Bone marrow (tissue), 2 donors: ENCODE measurements at regions not wholly inside any gene's neighbourhood (a gene's known extent, or its start where the extent isn't known, plus 50 kb on each side); places are given as distances from the start of the nearest gene placed in this dataset.
"Not testable (repeated sequence)": the region's sequence is repeated elsewhere in the genome, so short reads cannot be mapped to it uniquely, and the experiment has no call there.

Experiments
- DNase-seq, 2 donors: peaks; one replicate each; lab custom pipeline; 2025; lab: John Stamatoyannopoulos, UW

DNA sequence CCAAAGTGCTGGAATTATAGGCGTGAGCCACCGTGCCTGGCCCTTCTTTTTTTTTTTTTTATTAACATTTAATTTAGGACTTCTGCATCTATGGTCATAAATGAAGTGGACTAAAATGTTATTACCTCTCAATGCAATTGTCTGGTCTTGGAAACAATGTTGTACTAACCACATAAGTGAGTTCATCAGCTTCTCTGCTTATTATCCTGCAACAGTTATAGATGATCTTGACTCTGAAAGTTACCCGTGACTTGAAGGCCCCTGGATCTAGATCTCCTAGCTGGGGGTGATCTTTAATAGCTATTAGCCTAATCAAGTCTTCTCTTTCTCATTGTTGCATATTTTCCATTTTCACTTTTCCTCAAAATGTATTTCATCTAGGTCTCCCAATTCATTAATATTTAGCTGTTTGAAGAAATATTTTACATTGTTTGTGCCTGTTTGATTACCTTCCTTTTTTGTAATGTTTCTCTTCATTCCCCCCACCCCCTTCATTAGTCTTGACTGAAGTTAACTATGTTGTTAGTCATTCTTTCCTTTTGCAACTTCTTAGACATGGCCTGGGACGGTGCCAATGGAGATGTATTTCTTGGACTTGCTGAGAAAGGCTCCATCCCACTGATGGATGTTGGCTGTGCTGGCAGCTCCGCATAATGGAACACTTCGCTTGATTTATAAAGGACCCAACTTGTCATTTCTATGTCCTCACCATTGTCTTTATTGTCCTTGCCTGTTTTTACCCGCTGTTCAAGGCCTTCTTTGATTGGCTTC, 141.6 kb upstream of the RIOK3 start:
- DNase-seq, result no peak

GRCh38 chr18:23313379-23313778, 139.7 kb upstream of the RIOK3 start:
- no peak for DNase-seq

- DNase-seq, result no peak
Observed at GRCh38 chr18:23314672-23315071, 138.4 kb upstream of the RIOK3 start.

- no peak for DNase-seq
Observed at GRCh38 chr18:23316316-23316715, 136.8 kb upstream of the RIOK3 start.

DNA sequence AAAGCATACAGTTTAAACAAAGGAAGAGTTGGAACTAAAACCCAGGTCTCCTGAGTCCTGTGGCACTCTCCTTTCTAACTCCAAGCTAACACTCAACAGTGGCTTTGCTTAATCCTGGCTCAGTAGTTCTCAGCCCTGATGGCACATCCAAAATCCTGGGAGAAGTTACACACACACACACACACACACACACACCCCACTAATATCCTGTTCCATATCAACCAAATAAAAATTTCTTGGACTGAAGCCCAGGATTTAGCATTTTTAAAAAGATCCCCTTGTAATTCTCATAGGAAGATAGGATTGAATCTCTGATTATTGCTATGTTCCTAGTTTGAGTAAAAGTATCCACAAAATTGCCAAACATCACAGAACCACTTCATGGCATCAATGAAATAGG, 136.1 kb upstream of the RIOK3 start:
- DNase-seq, result no peak

DNA sequence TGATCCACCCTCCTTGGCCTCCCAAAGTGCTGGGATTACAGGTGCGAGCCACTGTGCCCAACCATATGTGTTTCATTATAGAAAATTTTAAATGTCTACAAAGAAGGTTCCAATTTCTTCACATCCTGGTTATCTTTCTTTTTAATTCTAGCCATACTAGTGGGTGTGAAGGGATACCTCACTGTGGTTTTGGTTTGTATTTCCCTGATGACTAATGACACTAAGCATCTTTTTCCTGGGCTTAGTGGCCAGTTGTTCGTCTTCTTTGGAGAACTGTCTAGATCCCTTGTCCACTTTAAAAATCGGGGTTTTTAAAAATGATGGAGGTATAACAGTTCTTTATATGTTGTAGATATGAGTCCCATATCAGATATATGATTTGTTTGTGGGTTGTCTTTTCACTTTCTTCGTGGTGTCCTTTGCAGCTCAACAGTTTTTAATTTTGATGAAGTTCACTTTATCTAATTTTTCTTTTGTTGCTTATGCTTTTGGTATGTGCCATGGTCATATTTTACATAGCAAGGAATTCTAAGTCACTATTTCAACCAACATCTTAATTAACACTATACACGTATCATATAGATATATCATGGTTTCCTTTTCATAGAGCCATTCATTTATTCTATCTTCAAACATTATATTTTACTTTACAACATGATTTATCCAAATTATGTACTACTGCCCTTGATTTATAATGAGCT, 135.0 kb upstream of the RIOK3 start:
- DNase-seq, result no peak

GRCh38 chr18:23320709-23321236, 132.3 kb upstream of the RIOK3 start:
- DNase-seq, result no peak

- no peak for DNase-seq
Observed at GRCh38 chr18:23321996-23322395, 131.1 kb upstream of the RIOK3 start.

DNA sequence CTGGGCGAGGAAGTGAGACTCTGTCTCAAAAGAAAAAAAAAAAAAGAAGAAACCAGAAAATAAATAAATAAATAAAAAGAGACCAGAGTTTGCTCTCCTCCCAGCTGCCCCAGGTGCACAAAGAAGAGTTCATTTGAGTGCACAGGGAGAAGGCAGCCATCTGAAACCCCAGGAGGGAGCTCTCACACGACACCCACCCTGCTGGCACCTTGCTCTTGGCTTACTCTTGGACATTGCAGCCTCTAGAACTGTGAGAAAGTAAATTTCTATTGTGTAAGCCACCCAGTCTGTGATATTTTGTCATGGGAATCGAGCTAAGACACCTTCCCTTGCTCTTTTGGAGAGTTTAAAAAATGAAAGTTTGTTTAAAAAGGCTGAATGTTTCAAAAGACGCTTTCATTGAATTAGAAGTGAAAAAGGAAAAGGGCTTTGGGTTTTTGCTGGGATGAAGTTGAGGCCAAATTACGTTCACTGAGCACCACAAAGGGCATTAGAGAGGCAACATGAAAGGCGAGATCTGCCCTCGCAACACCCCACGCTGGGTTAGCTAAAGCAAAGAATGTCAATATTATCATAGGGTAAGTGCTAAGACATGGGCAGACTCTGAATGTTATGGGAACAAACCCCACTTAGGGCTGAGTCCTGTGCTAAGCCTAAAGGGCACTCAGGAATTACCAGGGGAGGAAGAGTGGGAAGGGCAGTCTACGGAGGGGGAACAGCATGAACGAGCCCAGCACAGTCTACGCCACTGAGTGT, 128.9 kb upstream of the RIOK3 start:
- no peak for DNase-seq

DNA sequence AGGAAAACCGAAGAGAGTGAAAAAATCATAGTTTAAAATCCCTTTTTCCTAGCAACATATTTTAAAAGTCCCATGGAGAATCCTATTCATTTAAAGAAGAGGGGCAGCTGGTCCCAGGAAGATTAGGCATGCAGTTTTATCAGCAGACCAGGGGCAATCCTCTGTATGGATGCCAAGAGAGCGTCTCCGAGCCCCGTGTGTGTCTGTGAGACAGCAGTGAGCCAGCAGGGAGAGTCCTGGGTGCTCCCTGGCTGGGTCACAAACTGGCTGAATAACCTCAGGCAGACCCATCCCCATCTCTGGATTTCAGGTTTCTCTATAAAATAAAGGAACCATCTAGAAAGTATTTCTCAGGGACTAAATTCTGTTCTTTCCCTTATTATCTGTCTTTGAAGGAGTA, 128.2 kb upstream of the RIOK3 start:
- DNase-seq, result no peak

DNA sequence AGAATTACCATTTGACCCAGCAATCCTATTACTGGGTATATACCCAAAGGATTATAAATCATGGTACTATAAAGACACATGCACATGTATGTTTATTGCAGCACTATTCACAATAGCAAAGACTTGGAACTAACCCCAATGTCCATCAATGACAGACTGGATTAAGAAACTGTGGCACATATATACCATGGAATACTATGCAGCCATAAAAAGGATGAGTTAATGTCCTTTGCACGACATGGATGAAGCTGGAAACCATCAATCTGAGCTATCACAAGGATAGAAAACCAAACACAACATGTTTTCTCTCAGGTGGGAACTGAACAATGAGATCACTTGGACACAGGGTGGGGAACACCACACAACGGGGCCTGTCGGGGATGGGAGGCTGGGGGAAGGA, 123.4 kb upstream of the RIOK3 start:
- DNase-seq, result not testable (repeated sequence)

- DNase-seq, result no peak
Observed at GRCh38 chr18:23330423-23330822, 122.7 kb upstream of the RIOK3 start.

DNA sequence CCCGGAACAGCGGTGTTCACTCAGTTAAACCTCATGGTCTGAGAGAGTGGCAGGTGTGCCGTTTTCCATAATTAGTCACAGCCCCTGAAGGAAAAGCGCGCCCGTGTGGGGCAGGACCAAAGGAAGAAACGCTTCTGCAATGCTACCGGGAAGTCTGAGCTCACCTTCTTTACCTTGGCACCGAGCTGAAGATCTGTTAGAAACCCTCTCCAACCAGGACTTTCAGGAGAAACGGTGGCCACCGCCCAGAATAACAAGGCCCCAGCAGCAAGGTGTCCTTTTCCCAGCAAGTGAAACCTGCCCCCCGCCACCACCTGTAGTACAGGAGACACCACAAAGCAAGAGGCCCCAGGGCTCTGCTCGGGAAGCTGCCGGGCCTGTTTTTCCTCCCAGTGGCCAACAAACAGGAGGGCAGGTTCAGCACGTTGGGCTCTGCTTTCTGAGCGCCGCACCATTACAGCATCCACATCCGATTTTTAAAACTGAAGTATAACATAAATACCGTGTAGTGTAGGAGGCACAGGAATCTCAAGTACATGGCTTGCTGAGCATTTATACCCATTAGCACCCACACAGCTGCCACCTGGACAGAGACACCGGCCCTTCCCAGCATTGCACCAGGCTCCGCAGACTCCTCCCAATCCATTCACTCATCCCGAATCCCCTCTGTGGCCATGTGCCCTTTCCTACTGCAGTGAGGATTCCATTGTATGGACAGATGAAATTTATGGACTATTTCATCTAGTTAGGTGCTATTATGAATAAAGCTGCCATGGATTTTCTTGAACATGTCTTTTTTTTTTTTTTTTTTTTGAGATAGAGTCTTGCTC, 121.8 kb upstream of the RIOK3 start:
- DNase-seq, result no peak

GRCh38 chr18:23332356-23332755, 120.7 kb upstream of the RIOK3 start:
- no peak for DNase-seq

GRCh38 chr18:23333827-23334226, 119.3 kb upstream of the RIOK3 start:
- DNase-seq, result no peak

DNA sequence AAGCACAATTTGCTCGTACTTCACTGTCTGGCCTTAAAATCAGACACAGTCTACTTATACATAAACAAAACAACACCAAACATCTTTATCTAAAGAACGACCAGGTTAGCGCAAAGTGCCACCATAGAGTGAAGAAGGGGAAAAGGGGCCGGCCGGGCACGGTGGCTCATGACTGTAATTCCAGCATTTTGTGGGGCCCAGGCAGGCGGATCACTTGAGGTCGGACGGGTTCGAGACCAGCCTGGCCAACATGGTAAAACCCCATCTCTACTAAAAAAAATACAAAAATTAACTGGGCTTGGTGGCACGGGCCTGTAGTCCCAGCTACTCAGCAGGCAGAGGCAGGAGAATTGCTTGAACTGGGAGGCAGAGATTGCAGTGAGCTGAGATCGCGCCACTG, 118.5 kb upstream of the RIOK3 start:
- DNase-seq, result no peak

DNA sequence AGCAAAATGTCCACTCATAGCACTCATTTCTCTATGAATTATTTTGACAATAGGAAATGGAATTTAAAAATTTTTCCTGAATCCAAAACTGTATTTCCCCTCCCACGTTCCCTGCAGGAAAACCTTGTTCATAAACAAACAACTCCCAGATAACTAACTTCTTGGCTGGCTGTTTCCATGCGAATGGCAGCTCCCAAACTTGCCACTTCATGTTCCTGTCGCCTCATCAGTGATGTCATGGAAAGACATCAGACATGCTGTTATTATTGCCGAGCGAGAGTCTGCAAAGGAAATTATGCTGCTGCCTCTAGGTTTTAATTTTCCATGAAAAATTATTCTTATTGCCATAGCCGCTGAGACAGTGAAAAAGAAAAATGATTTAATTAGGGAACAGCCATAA, 117.0 kb upstream of the RIOK3 start:
- no peak for DNase-seq

- DNase-seq, result no peak
Observed at GRCh38 chr18:23337599-23338444, 115.3 kb upstream of the RIOK3 start.

- no peak for DNase-seq
Observed at GRCh38 chr18:23340661-23341060, 112.4 kb upstream of the RIOK3 start.

DNA sequence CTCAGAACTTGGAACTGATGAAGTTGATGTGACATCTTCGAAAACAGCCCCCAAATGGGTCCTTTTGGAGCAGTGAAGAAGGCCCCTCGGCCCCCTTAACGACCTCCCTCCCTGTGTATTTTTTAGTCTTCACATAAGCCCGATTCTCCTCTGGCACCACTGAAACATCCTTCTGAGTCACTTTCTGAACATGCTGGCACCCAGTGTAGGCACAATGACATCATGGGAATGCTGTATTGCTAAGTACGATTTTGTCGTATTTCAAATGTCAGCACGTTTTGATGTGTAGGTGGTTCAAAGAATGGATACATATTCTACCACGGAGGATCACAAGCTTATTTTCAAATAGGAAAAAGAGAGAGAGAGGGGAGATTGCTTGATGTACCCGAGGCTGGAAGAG, 111.7 kb upstream of the RIOK3 start:
- no peak for DNase-seq

DNA sequence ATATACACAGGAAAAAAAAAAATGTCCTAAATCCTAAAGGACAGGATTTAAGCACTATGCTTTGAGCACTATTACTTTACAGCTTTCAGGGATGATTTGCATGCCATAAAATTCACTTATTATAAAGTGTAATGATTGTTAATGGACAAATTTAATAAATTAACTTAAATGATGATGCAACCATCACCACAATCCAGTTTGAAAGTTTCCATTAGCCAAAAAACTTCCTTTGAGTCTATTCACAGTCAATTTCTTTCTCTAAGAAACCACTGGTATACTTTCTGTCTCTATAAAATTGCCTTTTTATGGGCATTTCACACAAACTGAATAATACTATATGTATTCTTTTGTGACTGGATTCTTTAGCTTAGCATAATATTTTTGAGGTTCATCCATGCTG, 111.1 kb upstream of the RIOK3 start:
- DNase-seq, result no peak
